Stomach (tissue), 4 donors: ENCODE measurements at regions not wholly inside any gene's neighbourhood (a gene's known extent, or its start where the extent isn't known, plus 50 kb on each side); places are given as distances from the start of the nearest gene placed in this dataset.

ENCODE experiments used
- CTCF ChIP-seq, 7 experiments: fragments of 450-650 bp in 4 of 7; fragments of 200-600 bp in 3 of 7; sonication (generic) in 3 of 7; IDR thresholded peaks; one replicate each; pipeline ENCODE4 v1.5.1; 2016 to 2019; ENCODE audit warnings: antibody characterized with exemption in 7 of 7, control low read depth in 2 of 7, mild to moderate bottlenecking in 1 of 7
- POLR2A ChIP-seq, 4 donors: fragments of 450-650 bp; IDR thresholded peaks; one replicate each; pipeline ENCODE4 v1.6.1; 2016; ENCODE audit warnings: antibody characterized with exemption in 4 of 4, control low read depth in 2 of 4, mild to moderate bottlenecking in 1 of 4, moderate library complexity in 1 of 4

DNA sequence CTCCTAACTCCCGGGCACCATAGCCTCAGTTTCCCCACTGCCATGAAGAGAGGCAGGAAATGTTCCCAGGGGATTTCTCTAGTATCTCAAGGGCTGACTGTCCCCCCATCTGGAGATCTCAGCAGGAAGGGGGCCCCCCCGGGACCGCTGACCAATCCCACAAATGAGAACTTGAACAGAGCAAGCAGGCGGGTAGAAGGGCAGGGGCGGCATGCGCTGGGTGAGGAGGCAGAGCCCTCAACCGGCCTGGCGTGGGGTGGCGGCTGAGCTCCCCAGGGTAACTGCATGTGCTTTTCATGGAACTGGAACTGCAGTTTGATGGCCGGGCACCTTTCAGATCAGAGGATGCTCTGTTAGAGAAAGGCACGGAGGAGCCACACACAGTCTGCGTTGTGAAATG, 144.5 kb downstream of the CTTN start:
- no peak for TF ChIP-seq CTCF (IDR thresholded peaks at IDR 0.05)
- TF ChIP-seq POLR2A (IDR thresholded peaks at IDR 0.05): no peak
